Embryonic facial prominence (tissue), 1 donor: ENCODE measurements at regions not wholly inside any gene's neighbourhood (a gene's known extent, or its start where the extent isn't known, plus 50 kb on each side); places are given as distances from the start of the nearest gene placed in this dataset.
"Not testable (repeated sequence)": the region's sequence is repeated elsewhere in the genome, so short reads cannot be mapped to it uniquely, and the experiment has no call there.

Experiments
- DNase-seq: peaks from one replicate; pipeline ENCODE4 v3.0.0-alpha.2; 2016; ENCODE audit errors: extremely low spot score

DNA sequence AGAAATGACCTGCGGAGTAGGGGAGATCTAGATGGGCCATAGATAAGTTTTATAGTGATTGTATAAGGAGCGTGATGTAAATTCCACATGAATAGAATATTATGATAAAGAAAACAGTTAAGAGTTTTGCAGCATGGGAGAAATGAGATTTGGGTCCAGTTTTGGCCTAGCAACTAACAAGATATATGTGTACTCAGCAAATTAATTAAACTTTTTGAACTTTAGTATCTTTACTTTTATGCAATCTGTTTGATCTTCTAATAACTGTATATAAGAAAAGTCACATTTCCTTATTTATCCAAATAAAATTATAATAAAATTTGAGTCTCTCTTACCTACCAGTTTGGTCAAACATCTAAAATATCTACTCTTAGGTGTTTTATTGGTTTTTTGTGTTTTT lies 1011.8 kb upstream of the NCAM2 start:
- no peak for DNase-seq

- DNase-seq, result no peak
Measured at GRCh38 chr21:19987671-19988070, 1010.5 kb upstream of the NCAM2 start.

- no peak for DNase-seq
Measured at GRCh38 chr21:19992540-19992939, 1005.7 kb upstream of the NCAM2 start.

DNA sequence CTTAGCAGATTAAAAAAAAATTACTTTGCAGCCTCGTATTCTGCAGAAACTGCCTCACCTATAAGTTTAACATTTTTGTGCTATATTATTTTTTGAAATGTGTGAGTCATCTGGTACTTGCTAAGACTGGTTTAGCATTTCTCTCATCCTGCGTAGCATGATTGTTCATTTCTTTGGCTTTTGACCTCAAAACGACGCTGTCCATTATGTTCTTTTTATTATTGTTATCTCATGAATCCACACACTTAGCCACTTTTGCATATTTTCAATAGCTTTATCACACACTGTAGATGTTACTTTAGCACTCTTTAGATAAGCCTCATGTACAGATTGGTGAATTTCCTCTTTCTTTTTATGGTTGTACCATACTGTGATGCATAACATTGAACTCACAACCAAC lies 1004.9 kb upstream of the NCAM2 start:
- DNase-seq, result no peak

GRCh38 chr21:19995253-19995652 lies 1003.0 kb upstream of the NCAM2 start:
- DNase-seq, result no peak

- no peak for DNase-seq
Measured at GRCh38 chr21:19998453-19998852, 999.8 kb upstream of the NCAM2 start.

GRCh38 chr21:19999369-20000272 lies 998.6 kb upstream of the NCAM2 start:
- no peak for DNase-seq

DNA sequence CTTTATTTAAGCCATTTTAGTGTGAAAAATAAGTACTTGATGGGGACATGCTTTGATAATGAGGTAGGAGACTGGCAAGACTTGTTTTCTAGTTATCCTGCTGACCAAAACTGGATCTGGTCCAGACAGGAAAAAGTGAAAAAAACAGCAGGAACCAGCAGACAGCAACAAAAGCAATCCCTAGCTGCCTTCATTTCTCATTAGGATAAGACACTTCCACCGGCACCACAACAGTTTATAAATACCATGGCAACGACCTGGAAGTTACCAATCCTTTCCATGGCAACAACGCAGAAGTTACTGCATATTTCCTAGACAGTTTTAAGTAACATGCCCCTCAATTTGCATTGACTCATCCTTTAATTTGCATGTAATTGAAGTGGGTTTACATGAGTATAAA lies 993.8 kb upstream of the NCAM2 start:
- no peak for DNase-seq

DNA sequence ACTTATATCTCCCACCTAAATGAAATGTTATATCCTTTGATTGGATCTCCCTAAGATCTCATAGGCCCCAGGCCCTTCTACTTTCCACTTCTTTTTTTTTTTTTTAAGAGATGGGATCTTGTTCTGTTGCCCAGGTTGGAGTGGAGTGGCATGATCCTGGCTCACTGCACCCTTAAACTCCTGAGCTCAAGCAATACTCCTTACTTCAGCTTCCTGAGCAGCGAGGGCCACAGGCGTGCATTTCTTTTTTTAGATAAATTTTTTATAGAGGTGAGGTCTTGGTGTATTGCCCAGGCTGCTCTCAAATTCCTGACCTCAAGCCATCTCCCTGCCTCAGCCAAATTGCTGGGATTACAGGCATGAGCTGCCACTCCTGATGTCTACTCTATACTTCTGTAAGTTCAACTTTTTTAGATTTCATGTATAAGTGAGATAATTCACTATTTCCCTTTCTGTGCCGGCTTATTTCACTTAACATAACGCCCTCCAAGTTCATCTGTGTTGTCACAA lies 987.5 kb upstream of the NCAM2 start:
- DNase-seq, result no peak

DNA sequence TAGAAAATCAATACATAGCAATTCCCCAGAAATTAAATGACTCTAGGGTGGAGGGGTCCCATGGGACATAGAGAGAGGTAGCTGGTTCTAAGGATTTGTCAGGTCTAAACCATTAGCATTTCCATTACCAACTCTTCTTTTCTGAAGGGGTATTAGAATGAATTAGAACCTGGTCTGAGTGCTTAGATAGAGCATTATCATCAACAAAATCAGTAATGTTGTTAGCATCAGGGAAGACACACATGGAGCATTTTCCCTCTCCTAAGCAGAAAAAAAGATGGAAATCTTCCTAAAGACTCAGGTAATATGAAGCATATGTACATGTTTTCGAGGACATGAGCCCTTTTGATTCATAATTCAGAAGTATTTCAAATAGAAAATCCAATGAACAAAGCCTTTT lies 984.4 kb upstream of the NCAM2 start:
- no peak for DNase-seq

DNA sequence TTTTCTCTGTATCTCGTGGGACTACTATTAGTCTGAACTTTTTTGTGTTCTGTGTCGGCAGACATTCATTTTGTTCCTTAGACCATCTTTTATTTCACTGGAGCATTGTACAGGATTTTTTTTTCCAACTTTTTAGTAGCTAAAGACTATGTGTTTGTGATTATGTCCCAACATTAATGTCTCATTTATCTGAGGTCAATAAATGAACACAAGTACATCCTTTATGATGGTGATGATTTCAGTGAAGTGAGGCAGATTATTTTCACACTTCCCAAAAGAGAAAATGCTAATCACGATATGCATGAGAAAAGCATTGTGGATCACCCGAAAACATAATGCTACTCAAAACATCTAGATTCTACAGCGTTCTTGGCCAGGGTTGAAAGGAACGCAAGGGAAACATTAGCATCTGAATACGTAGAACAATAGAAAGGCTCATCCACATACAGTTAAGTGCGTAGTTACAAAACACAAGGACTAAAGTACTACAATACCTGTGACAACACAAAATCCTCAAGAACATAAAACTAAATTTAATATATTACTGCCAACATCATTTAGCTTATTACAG lies 981.7 kb upstream of the NCAM2 start:
- no peak for DNase-seq

GRCh38 chr21:20020026-20020425 lies 978.2 kb upstream of the NCAM2 start:
- DNase-seq, result no peak

DNA sequence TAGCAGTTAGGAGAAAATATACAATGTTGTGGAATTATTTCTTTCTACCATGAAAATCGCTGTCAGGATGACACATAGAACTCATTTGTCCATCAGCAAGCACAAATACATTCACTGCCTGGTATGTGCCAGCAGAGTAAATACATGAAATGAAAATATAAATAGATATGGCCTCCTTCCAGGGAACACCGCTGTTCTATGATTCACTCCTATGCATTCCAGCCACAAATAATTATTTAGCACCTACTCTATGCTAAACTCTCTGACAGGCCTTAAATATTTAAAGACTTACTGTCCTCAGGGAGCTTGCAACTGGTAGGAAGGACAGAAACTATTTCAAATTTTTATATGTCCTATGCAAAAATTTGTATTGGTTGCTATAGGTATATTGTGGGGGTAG lies 975.0 kb upstream of the NCAM2 start:
- no peak for DNase-seq

DNA sequence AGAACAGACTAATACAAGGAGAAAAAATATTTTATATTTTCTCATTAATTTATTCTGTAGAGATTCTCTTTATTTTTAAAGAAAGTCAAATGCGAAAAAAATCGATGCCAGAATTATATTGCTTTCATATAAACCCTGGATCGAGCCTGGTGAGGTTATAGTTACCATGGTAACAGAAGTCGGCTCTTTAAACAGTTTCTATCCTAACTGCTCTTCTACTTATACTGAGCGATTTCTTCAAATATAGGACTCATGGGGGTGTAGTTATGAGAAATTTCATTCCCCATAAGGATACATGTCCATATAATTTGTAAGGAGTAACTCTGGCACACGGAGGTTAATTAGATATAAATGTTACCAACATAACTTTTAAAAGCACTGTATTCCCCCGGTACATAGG lies 973.5 kb upstream of the NCAM2 start:
- DNase-seq, result no peak

GRCh38 chr21:20026543-20026942 lies 971.7 kb upstream of the NCAM2 start:
- no peak for DNase-seq

- DNase-seq, result no peak
Measured at GRCh38 chr21:20030390-20030789, 967.8 kb upstream of the NCAM2 start.

DNA sequence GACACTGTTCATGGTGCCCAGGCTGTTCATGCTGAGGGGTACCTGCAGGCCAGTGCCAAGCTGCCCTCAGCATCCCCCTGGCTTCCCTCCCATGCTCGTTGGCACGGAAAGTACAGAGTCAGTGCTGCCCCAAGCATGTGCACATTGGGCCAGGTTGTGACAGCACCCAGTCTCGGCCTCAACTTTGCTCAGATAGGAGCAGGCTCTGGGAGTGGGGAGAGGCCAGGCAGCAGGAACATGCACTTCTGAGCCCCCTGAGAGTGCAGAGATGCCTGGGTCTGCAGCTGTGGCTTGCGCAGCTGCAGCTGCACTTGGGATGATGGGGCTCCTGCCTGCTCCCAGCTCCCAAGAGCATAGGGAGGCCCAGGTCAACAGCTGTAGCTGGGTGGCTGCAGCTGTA lies 966.4 kb upstream of the NCAM2 start:
- no peak for DNase-seq

DNA sequence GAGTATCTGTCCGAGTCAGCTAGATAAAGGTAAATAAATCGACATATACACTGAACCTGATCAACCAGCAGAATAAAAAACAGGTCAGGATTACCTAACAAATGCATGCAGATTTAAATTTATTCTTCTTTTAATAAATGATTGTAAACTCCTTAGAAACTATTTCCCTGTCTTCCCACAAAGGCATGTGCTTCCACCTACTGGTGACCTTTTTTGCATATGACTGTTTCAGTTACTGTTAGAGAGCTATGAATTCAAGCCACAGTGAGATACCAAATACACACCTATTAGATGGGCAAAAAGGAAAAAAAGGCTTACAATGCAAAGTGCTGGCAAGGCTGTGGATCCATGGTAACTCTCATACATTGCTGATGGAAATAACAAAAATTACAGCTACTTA lies 957.4 kb upstream of the NCAM2 start:
- no peak for DNase-seq

DNA sequence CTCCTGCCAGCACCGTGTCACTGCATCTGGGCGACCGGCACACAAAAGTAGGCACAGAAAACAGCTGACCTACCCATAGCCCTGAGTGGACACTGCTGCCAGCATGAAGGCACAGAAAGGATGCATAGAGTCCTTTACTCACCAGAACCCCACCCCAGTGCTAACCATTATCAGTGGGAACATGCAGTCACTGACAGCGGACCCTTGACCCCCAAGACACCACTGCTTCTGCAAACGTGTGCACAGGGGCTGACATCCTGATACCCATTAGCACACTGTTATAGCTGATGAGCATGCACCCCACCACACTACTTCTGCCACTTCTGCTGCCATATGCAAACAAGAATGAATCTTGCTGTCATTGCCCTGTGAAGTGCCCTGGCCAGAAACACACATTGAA lies 953.0 kb upstream of the NCAM2 start:
- no peak for DNase-seq

DNA sequence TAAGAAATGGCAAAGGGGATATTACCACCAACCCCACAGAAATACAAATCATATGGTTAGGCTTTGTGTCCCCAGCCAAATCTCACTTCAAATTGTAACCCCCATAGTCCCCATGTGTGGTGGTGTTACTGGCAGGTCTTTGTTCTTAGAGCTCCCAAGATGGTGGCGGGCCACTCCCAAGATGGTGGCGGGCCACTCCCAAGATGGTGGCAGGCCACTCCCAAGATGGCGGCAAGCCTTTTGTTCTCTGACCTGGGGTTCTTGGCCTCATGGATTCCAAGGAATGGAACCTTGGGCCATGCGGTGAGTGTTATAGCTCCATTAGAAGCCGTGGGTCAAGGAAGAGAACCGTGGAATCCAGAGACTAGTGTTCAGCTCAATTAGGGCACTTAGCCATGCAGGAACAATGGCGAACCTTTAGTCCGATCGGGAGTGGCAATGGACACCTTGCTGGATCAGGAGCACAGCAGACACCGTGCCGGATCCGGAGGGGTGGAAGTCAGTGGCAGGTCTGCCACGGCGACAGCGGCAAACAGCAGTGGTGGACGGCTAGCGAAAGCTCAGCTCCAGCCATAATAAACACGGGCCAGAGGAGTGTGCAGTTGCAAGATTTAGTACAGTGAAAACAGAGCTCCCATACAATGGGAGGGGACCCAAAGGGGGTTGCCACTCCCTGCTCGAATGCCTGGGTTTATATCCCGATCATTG lies 949.9 kb upstream of the NCAM2 start:
- not testable (repeated sequence) for DNase-seq

DNA sequence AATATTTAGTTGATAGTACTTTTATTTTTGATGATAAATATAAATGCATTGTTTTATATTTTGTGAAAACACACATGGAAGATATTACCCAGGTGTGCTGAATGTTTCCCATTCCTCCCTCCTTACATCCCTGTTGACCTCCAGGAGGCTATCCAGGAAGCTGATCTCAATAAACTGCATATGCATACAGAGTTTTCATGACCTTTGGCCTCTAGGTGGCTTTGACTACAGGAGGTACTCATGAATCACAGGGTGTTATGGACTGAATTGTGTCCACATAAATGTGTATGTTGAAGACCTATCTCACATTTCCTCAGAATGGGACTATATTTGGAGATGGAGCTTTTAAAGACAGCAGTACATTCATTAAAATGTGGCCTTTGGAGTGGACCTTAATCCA lies 914.9 kb upstream of the NCAM2 start:
- DNase-seq, result no peak

DNA sequence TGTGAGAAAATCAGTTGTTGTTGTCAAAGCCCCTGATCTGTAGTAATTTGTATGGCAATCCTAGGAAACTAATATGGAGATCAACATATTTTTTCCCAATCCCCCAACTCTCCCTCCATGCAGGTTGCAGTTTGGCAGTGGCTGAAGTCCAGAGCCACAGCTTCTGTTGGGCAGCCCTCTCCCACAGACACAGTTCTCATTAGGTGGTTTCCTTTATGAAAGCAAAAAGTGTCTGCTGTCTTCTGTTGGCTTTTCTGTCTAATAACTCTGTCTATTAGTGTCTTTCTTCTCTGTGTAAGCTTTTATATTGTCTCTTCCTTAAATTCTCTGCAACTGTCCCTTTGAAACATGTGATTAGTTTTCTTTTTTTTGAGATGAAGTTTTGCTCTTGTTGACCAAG lies 914.3 kb upstream of the NCAM2 start:
- DNase-seq, result no peak

GRCh38 chr21:20086508-20086907 lies 911.7 kb upstream of the NCAM2 start:
- DNase-seq, result no peak
